ENCODE measurements at regions not wholly inside any gene's neighbourhood (a gene's known extent, or its start where the extent isn't known, plus 50 kb on each side); places are given as distances from the start of the nearest gene placed in this dataset.

DNA sequence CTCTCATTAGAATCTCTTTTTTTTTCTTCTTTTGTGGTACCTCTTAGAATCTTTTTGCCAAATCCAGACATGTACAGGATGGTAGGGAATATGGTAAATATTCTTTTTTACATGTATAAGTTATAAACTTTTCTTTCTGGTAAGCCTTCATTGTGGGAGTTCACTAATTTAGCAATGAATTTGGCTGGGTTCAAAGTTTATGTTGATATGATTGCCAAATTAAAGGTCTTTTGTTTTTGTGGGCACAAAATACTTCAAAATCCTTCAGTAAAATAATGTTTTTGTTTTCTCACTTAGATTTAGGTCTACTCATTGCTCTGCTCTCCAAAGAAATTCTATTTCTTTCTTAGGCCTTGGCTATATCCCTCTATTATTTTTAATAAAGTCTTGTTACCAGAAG lies 1405.9 kb upstream of the ALCAM start:
- TF ChIP-seq, protein P1, sequence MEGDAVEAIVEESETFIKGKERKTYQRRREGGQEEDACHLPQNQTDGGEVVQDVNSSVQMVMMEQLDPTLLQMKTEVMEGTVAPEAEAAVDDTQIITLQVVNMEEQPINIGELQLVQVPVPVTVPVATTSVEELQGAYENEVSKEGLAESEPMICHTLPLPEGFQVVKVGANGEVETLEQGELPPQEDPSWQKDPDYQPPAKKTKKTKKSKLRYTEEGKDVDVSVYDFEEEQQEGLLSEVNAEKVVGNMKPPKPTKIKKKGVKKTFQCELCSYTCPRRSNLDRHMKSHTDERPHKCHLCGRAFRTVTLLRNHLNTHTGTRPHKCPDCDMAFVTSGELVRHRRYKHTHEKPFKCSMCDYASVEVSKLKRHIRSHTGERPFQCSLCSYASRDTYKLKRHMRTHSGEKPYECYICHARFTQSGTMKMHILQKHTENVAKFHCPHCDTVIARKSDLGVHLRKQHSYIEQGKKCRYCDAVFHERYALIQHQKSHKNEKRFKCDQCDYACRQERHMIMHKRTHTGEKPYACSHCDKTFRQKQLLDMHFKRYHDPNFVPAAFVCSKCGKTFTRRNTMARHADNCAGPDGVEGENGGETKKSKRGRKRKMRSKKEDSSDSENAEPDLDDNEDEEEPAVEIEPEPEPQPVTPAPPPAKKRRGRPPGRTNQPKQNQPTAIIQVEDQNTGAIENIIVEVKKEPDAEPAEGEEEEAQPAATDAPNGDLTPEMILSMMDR (IDR thresholded peaks at IDR 0.05), result no peak
- no peak for TF ChIP-seq POLR2AphosphoS5 (IDR thresholded peaks at IDR 0.05)
- TF ChIP-seq POLR2A (IDR thresholded peaks at IDR 0.05), result no peak
- TF ChIP-seq EP300 (IDR thresholded peaks at IDR 0.05), result no peak

All from sigmoid colon (tissue), 4 donors.